ENCODE measurements at regions not wholly inside any gene's neighbourhood (a gene's known extent, or its start where the extent isn't known, plus 50 kb on each side); places are given as distances from the start of the nearest gene placed in this dataset.
A peak's percentile ranks its signal among the peaks of the same experiment; 100 is the strongest.

GRCh38 chr6:6724539-6725467, 136.3 kb downstream of the LY86 start (continued):
- peak; percentile 25 to 58; a peak in 1 of 4 replicates for TF ChIP-seq MAZ (CRISPR knock-in tag; conservative IDR thresholded peaks at IDR 0.05 in 1 of 2, IDR thresholded peaks at IDR 0.05 in 1 of 2)
- no peak for TF ChIP-seq SIN3B (IDR thresholded peaks at IDR 0.05; ENCODE audit: low read depth)
- TF ChIP-seq ATF7 (IDR thresholded peaks at IDR 0.05), result 0 out of 2 replicates have a peak, but pooled peaks have one; percentile 14
- no peak for TF ChIP-seq TRIM28 (IDR thresholded peaks at IDR 0.05)
- TF ChIP-seq KAT8 (IDR thresholded peaks at IDR 0.05; ENCODE audit: low read depth), result no peak
- TF ChIP-seq ZNF277 (CRISPR knock-in tag; IDR thresholded peaks at IDR 0.05; ENCODE audit: borderline replicate concordance), result no peak
- peak; percentile 37; the same call in 1 of the 2 replicates for TF ChIP-seq EP400 (IDR thresholded peaks at IDR 0.05)
- no peak for TF ChIP-seq ZNF778 (CRISPR knock-in tag; IDR thresholded peaks at IDR 0.05)
- no peak for TF ChIP-seq FUS (optimal IDR thresholded peaks at IDR 0.05; ENCODE audit: low read depth, low read length)
- TF ChIP-seq KLF13 (tag; IDR thresholded peaks at IDR 0.05; ENCODE audit: borderline replicate concordance, low read depth), result no peak
- TF ChIP-seq ARID2 (IDR thresholded peaks at IDR 0.05), result no peak
- no peak for TF ChIP-seq ZNF639 (CRISPR knock-in tag; conservative IDR thresholded peaks at IDR 0.05 in 1 of 2, IDR thresholded peaks at IDR 0.05 in 1 of 2)
- TF ChIP-seq ZBTB40 (IDR thresholded peaks at IDR 0.05), result no peak
- no peak for TF ChIP-seq ZBTB40 (CRISPR knock-in tag; IDR thresholded peaks at IDR 0.05)
- peak; percentile 21; the same call in 1 of the 2 replicates for TF ChIP-seq HCFC1 (IDR thresholded peaks at IDR 0.05; ENCODE audit: low read depth, low read length)
- TF ChIP-seq DPF2 (IDR thresholded peaks at IDR 0.05), result peak; percentile 38; the same call in 1 of the 2 replicates

Data from K562 (cell line).